GM19193 (cell line): ENCODE measurements at regions not wholly inside any gene's neighbourhood (a gene's known extent, or its start where the extent isn't known, plus 50 kb on each side); places are given as distances from the start of the nearest gene placed in this dataset.

ENCODE experiments used
- POLR2A ChIP-seq: IDR thresholded peaks from 4 replicates; pipeline ENCODE4 v1.6.1; 2011; ENCODE audit not compliant: insufficient read depth, insufficient read length; ENCODE audit errors: extremely low read depth

- no peak for TF ChIP-seq POLR2A
These were observed 109.2 kb upstream of the WWC1 start for GRCh38 chr5:168182269-168182668.

GRCh38 chr5:168184103-168184502, 107.3 kb upstream of the WWC1 start:
- no peak for TF ChIP-seq POLR2A

GRCh38 chr5:168186289-168187074, 105.0 kb upstream of the WWC1 start:
- TF ChIP-seq POLR2A, result no peak

GRCh38 chr5:168187614-168188013, 103.8 kb upstream of the WWC1 start:
- TF ChIP-seq POLR2A, result no peak

- TF ChIP-seq POLR2A, result no peak
These were observed 103.3 kb upstream of the WWC1 start for GRCh38 chr5:168188182-168188581.

GRCh38 chr5:168192120-168192519, 99.3 kb upstream of the WWC1 start:
- TF ChIP-seq POLR2A, result no peak

- no peak for TF ChIP-seq POLR2A
These were observed 97.8 kb upstream of the WWC1 start for GRCh38 chr5:168193493-168194250.

GRCh38 chr5:168195110-168195509, 96.3 kb upstream of the WWC1 start:
- no peak for TF ChIP-seq POLR2A

- no peak for TF ChIP-seq POLR2A
These were observed 93.1 kb upstream of the WWC1 start for GRCh38 chr5:168198359-168198758.

- no peak for TF ChIP-seq POLR2A
These were observed 88.4 kb upstream of the WWC1 start for GRCh38 chr5:168202996-168203395.

GRCh38 chr5:168204165-168204564, 87.3 kb upstream of the WWC1 start:
- no peak for TF ChIP-seq POLR2A

GRCh38 chr5:168207450-168208029, 83.9 kb upstream of the WWC1 start:
- TF ChIP-seq POLR2A, result no peak

- no peak for TF ChIP-seq POLR2A
These were observed 82.0 kb upstream of the WWC1 start for GRCh38 chr5:168209244-168209995.

- no peak for TF ChIP-seq POLR2A
These were observed 81.4 kb upstream of the WWC1 start for GRCh38 chr5:168209997-168210396.

GRCh38 chr5:168211245-168211644, 80.2 kb upstream of the WWC1 start:
- TF ChIP-seq POLR2A, result no peak
